Transverse colon (tissue), 3 donors: ENCODE measurements at regions not wholly inside any gene's neighbourhood (a gene's known extent, or its start where the extent isn't known, plus 50 kb on each side); places are given as distances from the start of the nearest gene placed in this dataset.

ENCODE experiments used
- CTCF ChIP-seq, 5 experiments: fragments of 200-600 bp in 3 of 5; fragments of 450-650 bp in 2 of 5; sonication (generic) in 3 of 5; IDR thresholded peaks; 1 replicate in 2 of 5; 2 replicates in 3 of 5; pipeline ENCODE4 v1.5.1; 2016 to 2017; ENCODE audit warnings: antibody characterized with exemption in 5 of 5, inconsistent platforms in 3 of 5, mild to moderate bottlenecking in 2 of 5, moderate library complexity in 1 of 5
- EP300 ChIP-seq: sonication (generic); formaldehyde crosslinking; IDR thresholded peaks from one replicate; pipeline ENCODE4 v1.6.1; 2017; ENCODE audit warnings: antibody characterized with exemption, low read depth
- POLR2A ChIP-seq: fragments of 450-650 bp; IDR thresholded peaks from one replicate; pipeline ENCODE4 v1.6.1; 2016; ENCODE audit warnings: antibody characterized with exemption, mild to moderate bottlenecking, moderate library complexity

- TF ChIP-seq POLR2A (no peak), EP300 (no peak), CTCF (IDR thresholded peaks at IDR 0.05) (no peak)
Measured at GRCh38 chr12:77406219-77406905, 341.0 kb upstream of the E2F7 start.
